Activated CD4-positive, alpha-beta T cell treated with anti-CD3 and anti-CD28 coated beads for 36 hours (primary cell): ENCODE measurements at regions not wholly inside any gene's neighbourhood (a gene's known extent, or its start where the extent isn't known, plus 50 kb on each side); places are given as distances from the start of the nearest gene placed in this dataset.
A peak's percentile ranks its signal among the peaks of the same experiment; 100 is the strongest.

Experiments used
- ATAC-seq: fragments of 200-7000 bp; cut with Tn5 transposase; one replicate; pipeline ENCODE4 v1.10.0; 2021; ENCODE audit warnings: mild to moderate bottlenecking, moderate library complexity
- CTCF ChIA-PET: fragments of 350-600 bp; sonication (Branson Sonifier 250); formaldehyde crosslinking; loops from one replicate; lab custom pipeline; 2021; ENCODE audit warnings: antibody characterized with exemption; lab: Charles Lee
- POLR2A ChIA-PET: fragments of 350-600 bp; sonication (Branson Sonifier 250); formaldehyde crosslinking; loops from one replicate; lab custom pipeline; 2021; ENCODE audit warnings: antibody characterized with exemption, inconsistent platforms; lab: Charles Lee
- DNase-seq: peaks from one replicate; pipeline ENCODE4 v3.0.0-alpha.2; 2020
- H3K27ac Mint-ChIP-seq: one replicate; pipeline ENCODE4 v1.8.0; 2021; ENCODE audit warnings: mixed read lengths
- H3K27me3 Mint-ChIP-seq: one replicate; pipeline ENCODE4 v1.8.0; 2021; ENCODE audit warnings: mixed read lengths
- H3K36me3 Mint-ChIP-seq: one replicate; pipeline ENCODE4 v1.8.0; 2021; ENCODE audit warnings: low read depth, mixed read lengths
- H3K4me1 Mint-ChIP-seq: one replicate; pipeline ENCODE4 v1.8.0; 2021; ENCODE audit warnings: mixed read lengths
- H3K4me3 Mint-ChIP-seq: one replicate; pipeline ENCODE4 v1.8.0; 2021; ENCODE audit warnings: mild to moderate bottlenecking, moderate library complexity, mixed read lengths
- H3K9me3 Mint-ChIP-seq: one replicate; pipeline ENCODE4 v1.8.0; 2021; ENCODE audit warnings: low read depth, mixed read lengths
- intact Hi-C, 2 experiments: fragments of 100-400 bp; cut with DNase I in 1 of 2; cut with micrococcal nuclease in 1 of 2; formaldehyde crosslinking; loops; one replicate each; pipeline versions ENCODE4 v1.14.2 to v1.15.1; 2022 to 2024; cut with DNase I, micrococcal nuclease

GRCh38 chr1:5643360-5644107 lies 348.7 kb downstream of the NPHP4 start:
- DNase-seq (no peak), ATAC-seq (no peak)
- no peak overlapping the region for H3K4me3 Mint-ChIP-seq
- peaks cover 14% of the 10 kb centered on the region for H3K27me3 Mint-ChIP-seq
- intact Hi-C loops: no loop called here
- H3K36me3 Mint-ChIP-seq: no peaks in the 10 kb centered on the region
- H3K4me1 Mint-ChIP-seq: no peaks in the 10 kb centered on the region
- no peak overlapping the region for H3K27ac Mint-ChIP-seq
- CTCF ChIA-PET: no interaction called here
- H3K9me3 Mint-ChIP-seq: no peaks in the 10 kb centered on the region
- POLR2A ChIA-PET: no interaction called here

GRCh38 chr1:5640845-5641244 lies 351.4 kb downstream of the NPHP4 start:
- no peaks in the 10 kb centered on the region for H3K9me3 Mint-ChIP-seq
- no peaks in the 10 kb centered on the region for H3K4me1 Mint-ChIP-seq
- ChIA-PET CTCF (no interaction called here), POLR2A (no interaction called here)
- peaks cover 22% of the 10 kb centered on the region for H3K27me3 Mint-ChIP-seq
- no peak for DNase-seq
- no peak for ATAC-seq
- H3K27ac Mint-ChIP-seq: no peak overlapping the region
- intact Hi-C loops: no loop called here
- no peaks in the 10 kb centered on the region for H3K36me3 Mint-ChIP-seq
- no peak overlapping the region for H3K4me3 Mint-ChIP-seq

- H3K36me3 Mint-ChIP-seq: no peaks in the 10 kb centered on the region
- no peaks in the 10 kb centered on the region for H3K4me1 Mint-ChIP-seq
- POLR2A ChIA-PET: no interaction called here
- no peak overlapping the region for H3K27ac Mint-ChIP-seq
- peaks cover 22% of the 10 kb centered on the region for H3K27me3 Mint-ChIP-seq
- ATAC-seq (no peak), DNase-seq (no peak)
- CTCF ChIA-PET: interaction anchor here (0.7 to 0.9 kb wide), 3 partner anchors 13 to 106 kb away, joined by 3 to 4 read pairs (median 4); no protein-coding TSS in a partner anchor
- H3K9me3 Mint-ChIP-seq: no peaks in the 10 kb centered on the region
- no peak overlapping the region for H3K4me3 Mint-ChIP-seq
- intact Hi-C loops: no loop called here
Measured at GRCh38 chr1:5639106-5639722, 353.0 kb downstream of the NPHP4 start.

- no peak for DNase-seq
- Mint-ChIP-seq H3K4me1 (no peaks in the 10 kb centered on the region), H3K4me3 (no peak overlapping the region), H3K36me3 (no peaks in the 10 kb centered on the region), H3K27me3 (peaks cover 22% of the 10 kb centered on the region), H3K27ac (no peak overlapping the region), H3K9me3 (no peaks in the 10 kb centered on the region)
- intact Hi-C loops: no loop called here
- POLR2A ChIA-PET: no interaction called here
- CTCF ChIA-PET: interaction anchor here (0.8 to 0.9 kb wide), 2 partner anchors 14 to 28 kb away, joined by 3 to 4 read pairs; no protein-coding TSS in a partner anchor
- ATAC-seq: no peak
Measured at GRCh38 chr1:5638582-5638981, 353.6 kb downstream of the NPHP4 start.

- Mint-ChIP-seq H3K9me3 (no peaks in the 10 kb centered on the region), H3K27ac (no peak overlapping the region), H3K4me3 (no peak overlapping the region), H3K36me3 (no peaks in the 10 kb centered on the region), H3K4me1 (no peaks in the 10 kb centered on the region), H3K27me3 (peaks cover 19% of the 10 kb centered on the region)
- ChIA-PET POLR2A (no interaction called here), CTCF (no interaction called here)
- intact Hi-C loops: loop anchor here in 1 of 2 experiments (1.0 kb wide), 2 partner anchors 108 to 279 kb away; no protein-coding TSS in a partner anchor
- peak; percentile 49 for DNase-seq
- no peak for ATAC-seq
Measured at GRCh38 chr1:5637171-5637570, 355.1 kb downstream of the NPHP4 start.

GRCh38 chr1:5634893-5635292 lies 357.3 kb downstream of the NPHP4 start:
- no peak for DNase-seq
- no peaks in the 10 kb centered on the region for H3K4me1 Mint-ChIP-seq
- ATAC-seq: no peak
- CTCF ChIA-PET: no interaction called here
- no peaks in the 10 kb centered on the region for H3K9me3 Mint-ChIP-seq
- POLR2A ChIA-PET: no interaction called here
- intact Hi-C loops: no loop called here
- peaks cover 10% of the 10 kb centered on the region for H3K27me3 Mint-ChIP-seq
- H3K27ac Mint-ChIP-seq: no peak overlapping the region
- no peaks in the 10 kb centered on the region for H3K36me3 Mint-ChIP-seq
- H3K4me3 Mint-ChIP-seq: no peak overlapping the region

GRCh38 chr1:5632814-5633213 lies 359.4 kb downstream of the NPHP4 start:
- Mint-ChIP-seq H3K4me3 (no peak overlapping the region), H3K27me3 (peaks cover 6% of the 10 kb centered on the region), H3K9me3 (no peaks in the 10 kb centered on the region), H3K4me1 (no peaks in the 10 kb centered on the region), H3K36me3 (no peaks in the 10 kb centered on the region), H3K27ac (no peak overlapping the region)
- ATAC-seq: no peak
- CTCF ChIA-PET: no interaction called here
- POLR2A ChIA-PET: no interaction called here
- DNase-seq: no peak
- intact Hi-C loops: no loop called here

- Mint-ChIP-seq H3K27me3 (peaks cover 5% of the 10 kb centered on the region), H3K27ac (no peak overlapping the region), H3K9me3 (no peaks in the 10 kb centered on the region), H3K4me3 (no peak overlapping the region), H3K4me1 (no peaks in the 10 kb centered on the region), H3K36me3 (no peaks in the 10 kb centered on the region)
- DNase-seq (peak; percentile 45), ATAC-seq (peak; percentile 58)
- POLR2A ChIA-PET: no interaction called here
- intact Hi-C loops: no loop called here
- CTCF ChIA-PET: no interaction called here
Measured at GRCh38 chr1:5632224-5632623, 360.0 kb downstream of the NPHP4 start.

- no peak for ATAC-seq
- intact Hi-C loops: no loop called here
- Mint-ChIP-seq H3K27me3 (peaks cover 7% of the 10 kb centered on the region), H3K4me3 (no peak overlapping the region), H3K27ac (no peak overlapping the region), H3K36me3 (no peaks in the 10 kb centered on the region), H3K9me3 (no peaks in the 10 kb centered on the region), H3K4me1 (no peaks in the 10 kb centered on the region)
- POLR2A ChIA-PET: no interaction called here
- CTCF ChIA-PET: interaction anchor here (0.6 kb wide), 1 partner anchor 110 kb away, joined by 3 read pairs; no protein-coding TSS in a partner anchor
- no peak for DNase-seq
Measured at GRCh38 chr1:5628416-5628815, 363.8 kb downstream of the NPHP4 start.

GRCh38 chr1:5623399-5623798 lies 368.8 kb downstream of the NPHP4 start:
- CTCF ChIA-PET: interaction anchor here (0.5 kb wide), 1 partner anchor 101 kb away, joined by 3 read pairs; no protein-coding TSS in a partner anchor

GRCh38 chr1:5622412-5622811 lies 369.8 kb downstream of the NPHP4 start:
- H3K4me1 Mint-ChIP-seq: no peaks in the 10 kb centered on the region
- POLR2A ChIA-PET: no interaction called here
- H3K36me3 Mint-ChIP-seq: no peaks in the 10 kb centered on the region
- H3K4me3 Mint-ChIP-seq: no peak overlapping the region
- DNase-seq (no peak), ATAC-seq (no peak)
- no peaks in the 10 kb centered on the region for H3K9me3 Mint-ChIP-seq
- H3K27ac Mint-ChIP-seq: no peak overlapping the region
- CTCF ChIA-PET: no interaction called here
- intact Hi-C loops: no loop called here
- H3K27me3 Mint-ChIP-seq: peaks cover 19% of the 10 kb centered on the region

More at GRCh38 chr1:5623399-5623798, 368.8 kb downstream of the NPHP4 start:
- Mint-ChIP-seq H3K27ac (no peak overlapping the region), H3K4me1 (no peaks in the 10 kb centered on the region), H3K4me3 (no peak overlapping the region), H3K36me3 (no peaks in the 10 kb centered on the region), H3K27me3 (peaks cover 15% of the 10 kb centered on the region), H3K9me3 (no peaks in the 10 kb centered on the region)
- POLR2A ChIA-PET: no interaction called here
- no peak for ATAC-seq
- DNase-seq: no peak
- intact Hi-C loops: no loop called here

- H3K4me3 Mint-ChIP-seq: no peak overlapping the region
- H3K36me3 Mint-ChIP-seq: no peaks in the 10 kb centered on the region
- intact Hi-C loops: no loop called here
Measured at GRCh38 chr1:5621692-5622091, 370.5 kb downstream of the NPHP4 start.

More at GRCh38 chr1:5621692-5622091, 370.5 kb downstream of the NPHP4 start:
- H3K9me3 Mint-ChIP-seq: no peaks in the 10 kb centered on the region
- no peaks in the 10 kb centered on the region for H3K4me1 Mint-ChIP-seq
- ChIA-PET POLR2A (no interaction called here), CTCF (no interaction called here)
- DNase-seq (no peak), ATAC-seq (no peak)
- peaks cover 23% of the 10 kb centered on the region for H3K27me3 Mint-ChIP-seq
- H3K27ac Mint-ChIP-seq: no peak overlapping the region
